HCT116 (cell line): ENCODE measurements at regions not wholly inside any gene's neighbourhood (a gene's known extent, or its start where the extent isn't known, plus 50 kb on each side); places are given as distances from the start of the nearest gene placed in this dataset.

Experiments used
- CEBPB ChIP-seq: IDR thresholded peaks from 2 replicates; pipeline ENCODE4 v1.6.1; 2012; ENCODE audit warnings: low read depth
- CTCF ChIP-seq, 3 experiments: fragments of 200-600 bp in 1 of 3; sonication (generic) in 1 of 3; IDR thresholded peaks in 2 of 3; conservative IDR thresholded peaks in 1 of 3; 2 replicates each; pipeline ENCODE4 v1.5.1; 2012 to 2017; ENCODE audit warnings: low read depth in 2 of 3, low read length in 2 of 3, antibody characterized with exemption in 1 of 3, borderline replicate concordance in 1 of 3, control low read depth in 1 of 3, mild to moderate bottlenecking in 1 of 3, mixed read lengths in 1 of 3, mixed run types in 1 of 3, moderate library complexity in 1 of 3; ENCODE audit not compliant: insufficient read depth in 1 of 3
- FOSL1 ChIP-seq: IDR thresholded peaks from 2 replicates; pipeline ENCODE4 v1.6.1; 2012; ENCODE audit warnings: low read depth
- JUND ChIP-seq: IDR thresholded peaks from 2 replicates; pipeline ENCODE4 v1.6.1; 2012
- POLR2A ChIP-seq: IDR thresholded peaks from 2 replicates; pipeline ENCODE4 v1.7.0; 2011; ENCODE audit warnings: borderline replicate concordance; ENCODE audit not compliant: insufficient read depth, insufficient read length; ENCODE audit errors: extremely low read depth
- SP1 ChIP-seq: IDR thresholded peaks from 2 replicates; pipeline ENCODE4 v1.6.1; 2012; ENCODE audit warnings: low read depth
- YY1 ChIP-seq: IDR thresholded peaks from 2 replicates; pipeline ENCODE4 v1.6.1; 2011; ENCODE audit warnings: low read length, low read depth, moderate library complexity, mild to moderate bottlenecking; ENCODE audit not compliant: insufficient replicate concordance; ENCODE audit errors: extremely low read depth
- ZFX ChIP-seq: fragments of 450-650 bp; IDR thresholded peaks from 2 replicates; pipeline ENCODE4 v1.6.1; 2017

GRCh38 chr2:19416784-19417684, 58.6 kb upstream of the OSR1 start:
- no peak for TF ChIP-seq YY1
- TF ChIP-seq CTCF (IDR thresholded peaks at IDR 0.05 in 2 of 3, conservative IDR thresholded peaks at IDR 0.05 in 1 of 3; ENCODE audit: borderline replicate concordance in 1 of 3, insufficient read depth in 1 of 3, low read depth in 2 of 3, low read length in 2 of 3): peak in 1 of 3 experiments; percentile 13; a peak in 1 of 6 replicates
- no peak for TF ChIP-seq POLR2A
- no peak for TF ChIP-seq JUND
- no peak for TF ChIP-seq ZFX
- TF ChIP-seq CEBPB: no peak
- no peak for TF ChIP-seq SP1
- no peak for TF ChIP-seq FOSL1
